NCI-H748 treated with DMSO at 0.1 percent for 48 hours (cell line): ENCODE measurements at regions not wholly inside any gene's neighbourhood (a gene's known extent, or its start where the extent isn't known, plus 50 kb on each side); places are given as distances from the start of the nearest gene placed in this dataset.
"Not testable (repeated sequence)": the region's sequence is repeated elsewhere in the genome, so short reads cannot be mapped to it uniquely, and the experiment has no call there.

Experiments used
- DNase-seq: peaks from one replicate; lab custom pipeline; 2025; lab: John Stamatoyannopoulos, UW

DNA sequence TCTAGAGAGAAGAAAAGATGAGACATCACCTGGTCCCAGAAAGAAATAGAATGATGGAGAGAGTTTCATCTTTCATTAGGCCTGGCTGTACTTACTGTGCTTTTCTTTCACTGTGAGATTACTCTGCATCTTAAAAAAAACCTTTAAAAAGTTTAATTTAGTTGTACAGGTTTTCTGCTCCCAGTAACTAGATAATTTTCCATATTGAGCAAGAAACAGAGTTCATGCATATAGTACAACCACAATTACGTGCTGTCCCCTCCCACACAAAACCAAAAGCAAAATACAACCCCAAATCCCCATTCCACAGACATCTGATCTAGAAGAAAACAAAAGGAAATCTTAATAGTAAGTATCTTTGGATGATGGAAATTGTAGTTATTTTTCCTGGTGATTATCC lies 371.2 kb downstream of the SH2D1A start:
- no peak for DNase-seq

DNA sequence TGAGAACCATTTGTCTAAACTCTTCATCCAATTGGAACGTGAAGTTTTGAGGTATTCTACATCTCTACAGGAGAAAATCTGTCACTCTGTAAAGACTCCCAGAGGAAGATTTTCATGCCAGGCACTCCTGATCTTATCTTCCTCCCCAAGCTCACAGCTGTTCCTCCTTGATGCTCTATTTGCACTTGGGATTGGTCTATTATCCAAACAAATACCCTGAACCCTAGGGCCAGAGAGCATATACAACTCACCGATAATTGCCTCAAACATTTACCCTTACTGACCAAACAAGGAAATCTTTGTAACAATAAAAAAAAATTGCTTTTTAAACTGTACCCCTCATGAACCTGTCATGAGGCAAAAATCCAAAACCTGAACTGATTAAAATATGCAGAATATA lies 372.7 kb downstream of the SH2D1A start:
- DNase-seq = peak; percentile 83

DNA sequence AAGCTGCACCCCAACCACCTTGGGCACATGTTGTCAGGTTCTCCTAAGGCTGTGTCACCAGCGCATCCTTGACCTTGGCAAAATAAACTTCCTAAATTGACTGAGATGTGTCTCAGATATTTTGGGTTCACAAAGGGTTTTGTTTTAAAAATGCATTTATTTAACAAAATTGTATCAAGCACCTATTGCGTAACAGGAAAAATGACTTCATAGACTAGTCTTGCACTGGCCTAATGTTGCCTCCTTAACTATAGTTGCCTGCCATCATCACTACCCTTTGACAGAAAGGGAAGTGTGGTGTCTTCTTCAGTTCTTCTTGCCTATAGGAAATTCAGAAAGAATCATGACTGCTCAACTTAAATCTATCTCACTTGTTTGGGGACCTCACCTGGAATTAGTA lies 374.2 kb downstream of the SH2D1A start:
- DNase-seq = no peak

DNA sequence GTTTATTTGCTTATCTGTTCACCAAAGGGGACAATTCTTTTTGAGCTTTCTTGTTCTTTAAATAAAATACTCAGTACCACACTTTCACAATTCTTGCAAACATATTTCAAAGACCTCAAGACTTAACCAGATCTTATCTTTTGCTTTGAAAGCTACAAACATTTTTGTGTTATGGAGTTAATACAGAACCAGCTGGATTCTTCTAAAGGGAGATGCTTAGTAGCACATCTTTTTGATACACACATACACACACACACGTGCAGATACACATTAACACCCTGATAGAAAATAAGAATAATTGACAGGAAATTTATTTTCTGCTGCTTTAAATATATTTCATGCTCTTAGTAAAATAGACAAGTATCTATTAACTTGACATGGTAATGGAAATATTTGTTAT lies 379.1 kb downstream of the SH2D1A start:
- DNase-seq = no peak

DNA sequence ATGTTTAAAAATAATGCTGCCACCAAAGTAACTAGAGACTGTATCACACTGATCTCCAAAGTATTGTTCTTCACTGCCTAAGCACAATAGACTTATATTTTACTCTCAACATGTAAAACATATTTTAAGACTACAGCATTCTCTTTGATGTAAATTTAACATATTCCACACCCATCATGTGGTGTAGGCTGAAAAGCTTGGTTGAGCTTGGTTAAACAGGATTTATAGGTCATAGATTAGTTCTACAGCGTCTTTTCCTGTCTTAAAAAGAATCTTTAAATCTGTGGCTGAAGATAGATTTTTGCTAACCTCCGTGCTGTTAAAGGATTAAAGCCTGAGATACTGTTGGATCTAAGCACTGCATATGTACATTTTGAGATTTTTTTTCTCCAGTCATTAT lies 379.9 kb downstream of the SH2D1A start:
- no peak for DNase-seq

DNA sequence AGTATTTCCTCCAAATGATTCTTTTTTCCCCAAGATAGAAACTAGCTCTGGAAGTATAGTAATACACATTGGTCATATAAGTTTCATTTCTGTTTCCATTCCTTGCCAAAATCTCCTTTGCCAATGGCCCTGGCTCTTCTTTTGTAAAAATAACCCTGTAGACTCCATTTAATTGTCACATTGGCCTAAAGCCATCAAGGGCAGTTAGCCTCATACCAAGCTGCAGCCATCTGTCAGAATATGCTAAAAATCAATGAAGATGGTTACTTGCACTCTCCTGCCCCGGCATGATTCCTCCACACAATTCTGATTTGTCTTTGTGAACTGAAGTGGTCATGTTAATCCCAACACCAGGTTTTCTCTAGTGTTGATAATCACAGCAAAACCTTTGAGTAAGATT lies 380.5 kb downstream of the SH2D1A start:
- DNase-seq = no peak

DNA sequence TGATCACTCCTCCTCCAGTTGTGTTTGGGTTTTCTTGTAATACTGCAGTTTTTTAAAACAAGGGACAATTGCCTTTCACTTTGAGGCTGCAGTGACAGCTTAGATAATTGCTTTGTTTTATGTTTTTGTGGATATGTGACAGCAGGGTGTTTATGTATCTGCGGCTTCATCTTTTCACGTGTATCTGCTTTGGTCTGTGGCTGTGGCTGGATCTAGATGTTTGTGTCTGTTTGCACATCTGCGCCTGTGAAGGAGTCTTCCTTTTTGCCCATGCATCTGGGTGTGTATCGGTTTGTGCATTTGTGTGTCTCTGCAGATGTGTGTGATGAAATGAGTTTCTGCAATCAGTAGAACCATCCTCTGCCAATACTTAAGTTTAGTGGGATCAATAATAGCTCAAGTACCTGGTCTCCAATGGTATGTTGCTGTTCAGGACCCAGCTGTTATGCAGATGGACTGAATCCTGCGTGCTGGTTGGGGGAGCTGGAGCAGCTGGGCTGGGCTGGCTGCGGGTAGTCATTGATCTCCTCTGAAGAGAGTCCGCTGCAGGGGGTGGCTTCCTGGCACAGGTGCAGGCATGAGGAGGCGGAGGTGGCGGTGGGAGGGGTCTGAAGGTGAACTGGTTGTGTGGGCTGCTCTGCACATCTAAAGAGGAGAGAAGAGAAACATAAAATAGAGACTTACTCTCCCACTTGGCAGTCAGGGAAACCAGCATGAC lies 390.3 kb downstream of the SH2D1A start:
- peak; percentile 70 for DNase-seq

DNA sequence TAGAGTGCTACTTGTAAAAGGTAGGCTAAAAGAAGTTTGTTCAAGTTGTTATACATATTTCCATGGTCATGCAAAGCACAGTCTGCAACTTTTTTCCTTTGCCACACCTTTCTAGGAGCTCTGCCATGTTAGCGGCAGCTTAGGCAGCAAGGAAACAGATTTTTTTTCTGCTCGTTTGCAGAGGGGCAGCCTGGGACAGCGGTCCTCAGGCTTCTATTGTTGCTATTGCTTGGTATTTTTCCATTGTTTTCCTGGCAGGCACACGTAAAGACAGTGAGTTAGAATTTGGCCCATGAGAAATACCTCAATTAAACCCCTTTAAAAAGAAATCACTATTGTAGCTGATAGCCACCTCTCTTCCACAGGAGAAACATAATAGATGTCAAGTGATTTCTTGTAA lies 391.4 kb downstream of the SH2D1A start:
- no peak for DNase-seq

DNA sequence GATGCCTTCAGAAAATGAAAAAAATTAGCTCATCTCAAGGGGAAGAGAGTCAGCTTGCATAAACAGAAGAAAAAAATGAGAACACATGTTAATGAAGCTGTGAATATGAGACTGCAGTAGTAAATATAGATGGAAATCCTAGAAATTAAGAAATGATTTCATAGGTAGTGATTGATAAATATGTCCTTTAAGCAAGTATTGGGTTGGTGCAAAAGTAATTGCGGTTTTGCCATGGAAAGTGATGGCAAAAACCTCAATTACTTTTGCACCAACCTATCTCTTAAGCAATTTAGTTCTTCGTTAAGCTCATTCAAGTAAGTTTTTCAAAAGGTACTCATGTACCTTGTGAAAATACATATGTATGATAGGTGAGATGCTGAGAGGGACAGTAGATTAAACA lies 400.9 kb downstream of the SH2D1A start:
- DNase-seq = no peak

DNA sequence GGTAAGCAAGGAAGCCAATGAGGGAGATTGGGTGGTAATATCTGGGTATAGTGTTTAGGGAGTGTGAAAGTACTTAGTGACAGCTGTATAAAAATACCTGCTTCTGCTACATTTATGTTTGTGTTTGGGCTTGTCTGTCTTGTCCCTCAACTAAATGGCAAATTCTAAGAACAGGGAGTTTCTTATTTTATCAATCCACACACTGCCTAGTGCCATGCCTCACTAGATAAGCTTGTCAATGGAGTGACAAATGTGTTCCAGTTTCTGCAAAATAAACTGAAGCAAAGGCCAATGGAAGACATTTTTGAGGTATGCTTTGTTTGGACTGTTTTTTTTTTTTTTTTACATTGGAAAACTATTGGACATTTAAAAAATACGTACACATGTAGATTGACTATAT lies 418.0 kb downstream of the SH2D1A start:
- no peak for DNase-seq

DNA sequence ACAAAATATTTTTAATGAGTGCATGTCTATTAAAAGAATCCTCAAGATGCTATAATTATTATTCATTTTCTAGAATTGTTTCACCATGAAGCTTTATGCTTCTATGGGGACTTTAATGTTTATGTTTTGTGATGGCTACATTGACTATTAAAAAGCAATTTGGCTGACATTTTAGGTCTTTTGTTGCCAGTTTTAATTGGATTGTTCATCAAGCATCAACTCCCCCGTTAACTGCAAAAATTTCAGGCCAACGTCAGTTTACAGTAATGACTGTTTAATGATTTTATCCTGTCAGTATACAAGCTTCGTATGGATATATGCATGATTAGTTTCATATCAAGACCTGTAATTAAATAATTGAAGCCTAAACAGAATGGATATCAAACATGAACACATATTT lies 422.8 kb downstream of the SH2D1A start:
- DNase-seq = no peak

DNA sequence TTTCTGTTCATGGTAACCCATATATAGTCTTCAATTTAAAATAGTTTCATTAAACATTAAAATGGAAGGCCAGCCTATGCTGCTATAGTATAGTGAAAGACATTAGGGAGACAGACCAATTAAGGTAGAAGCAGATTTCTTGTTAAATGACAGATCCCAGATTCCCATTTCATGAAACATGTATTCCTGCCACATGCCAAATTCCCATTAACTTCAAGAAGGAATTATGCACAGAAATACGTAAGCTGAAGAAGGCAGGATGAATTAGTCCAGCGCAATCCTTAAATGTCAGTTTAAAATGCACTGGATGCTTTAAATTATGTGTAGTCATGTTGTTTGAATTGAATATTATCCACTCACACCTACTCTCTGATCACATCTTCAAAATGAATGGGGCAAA lies 424.9 kb downstream of the SH2D1A start:
- DNase-seq = no peak

DNA sequence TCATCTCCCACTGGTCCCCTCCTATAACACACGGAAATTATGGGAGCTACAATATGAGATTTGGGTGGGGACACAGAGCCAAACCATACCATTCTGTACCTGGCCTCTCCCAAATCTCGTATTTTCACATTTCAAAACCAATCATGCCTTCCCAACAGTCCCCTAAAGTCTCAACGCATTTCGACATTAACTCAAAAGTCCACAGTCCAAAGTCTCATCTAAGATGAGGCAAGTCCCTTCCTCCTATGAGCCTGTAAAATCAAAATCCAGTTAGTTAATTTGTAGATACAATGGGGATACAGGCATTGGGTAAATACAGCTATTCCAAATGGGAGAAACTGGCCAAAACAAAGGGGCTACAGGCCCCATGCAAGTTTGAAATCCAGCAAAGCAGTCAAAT lies 441.9 kb downstream of the SH2D1A start:
- DNase-seq = not testable (repeated sequence)

DNA sequence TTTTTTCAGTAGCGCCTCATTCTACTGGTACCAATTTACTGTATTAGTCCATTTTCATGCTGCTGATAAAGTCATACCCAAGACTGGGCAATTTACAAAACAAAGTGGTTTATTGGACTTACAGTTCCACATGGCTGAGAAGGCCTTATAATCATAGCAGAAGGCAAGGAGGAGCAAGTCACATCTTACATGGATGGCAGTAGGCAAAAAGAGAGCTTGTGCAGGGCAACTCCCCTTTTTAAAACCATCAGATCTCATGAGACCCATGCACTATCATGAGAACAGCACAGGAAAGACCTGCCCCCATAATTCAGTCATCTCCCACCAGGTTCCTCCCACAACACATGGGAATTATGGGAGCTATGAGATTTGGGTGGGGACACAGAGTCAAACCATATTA lies 443.5 kb downstream of the SH2D1A start:
- not testable (repeated sequence) for DNase-seq

DNA sequence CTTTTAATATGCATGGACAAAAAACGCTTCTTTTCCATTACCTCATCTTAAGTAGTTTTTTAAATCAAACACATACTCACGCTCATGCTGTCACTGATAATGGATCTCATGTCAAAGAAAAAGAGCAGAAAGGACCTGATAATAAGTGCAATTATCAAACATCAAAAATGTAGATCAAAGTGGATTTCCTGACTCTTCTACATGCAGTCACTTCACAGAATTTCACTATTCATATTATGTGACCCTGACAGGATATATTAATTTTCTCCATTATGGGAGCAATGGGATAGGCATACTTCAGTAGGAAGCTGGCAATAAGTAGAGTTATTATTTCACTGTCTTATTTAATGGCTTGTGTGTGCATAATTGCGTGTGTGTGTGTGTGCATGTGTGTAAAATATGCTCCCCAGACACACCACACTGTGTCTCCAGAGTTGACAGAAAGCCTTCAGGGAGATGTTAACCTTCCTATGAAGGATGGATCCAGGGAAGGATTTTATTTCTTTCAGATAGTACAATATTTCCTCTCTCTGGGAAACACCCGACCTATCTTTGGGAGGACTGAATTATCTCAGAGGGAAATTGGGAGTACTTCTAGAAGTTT lies 445.2 kb downstream of the SH2D1A start:
- no peak for DNase-seq

DNA sequence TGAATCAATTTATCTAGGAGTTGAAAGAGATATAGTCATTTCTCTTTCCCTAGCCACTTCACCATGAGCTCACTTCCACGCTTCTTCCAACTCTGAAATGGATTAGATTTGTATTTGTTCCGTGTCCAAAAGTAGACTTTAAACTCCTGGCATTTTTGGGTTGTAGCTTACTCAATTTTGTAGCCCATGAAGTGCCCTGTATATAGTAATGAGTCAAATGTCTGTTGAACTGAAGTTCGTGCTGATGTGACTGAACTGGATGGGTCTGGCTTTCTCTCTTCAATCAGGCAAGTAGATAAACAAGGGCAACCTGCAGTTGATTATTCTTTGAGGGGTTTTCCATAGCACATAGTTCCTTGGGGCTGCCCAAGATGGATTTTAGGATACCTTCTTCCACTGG lies 450.6 kb downstream of the SH2D1A start:
- no peak for DNase-seq

DNA sequence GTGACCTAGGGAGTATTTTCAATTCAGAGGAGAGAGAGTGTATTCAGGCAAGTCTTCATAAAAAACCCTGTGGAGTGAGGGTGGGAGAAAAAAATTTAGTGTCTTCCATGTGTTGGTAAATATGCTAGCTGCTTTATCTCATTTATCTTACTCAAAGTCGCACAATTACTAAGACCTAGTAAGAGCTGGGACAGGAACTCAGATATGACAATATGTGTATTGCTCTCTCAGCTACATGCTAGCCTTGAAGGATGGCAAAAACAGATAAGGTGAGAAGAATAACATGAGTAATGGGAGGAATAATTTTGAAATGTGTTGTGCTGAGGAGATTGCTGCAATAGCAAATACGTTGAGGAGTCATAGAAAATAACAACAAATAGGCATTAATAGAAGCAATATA lies 458.6 kb downstream of the SH2D1A start:
- no peak for DNase-seq

DNA sequence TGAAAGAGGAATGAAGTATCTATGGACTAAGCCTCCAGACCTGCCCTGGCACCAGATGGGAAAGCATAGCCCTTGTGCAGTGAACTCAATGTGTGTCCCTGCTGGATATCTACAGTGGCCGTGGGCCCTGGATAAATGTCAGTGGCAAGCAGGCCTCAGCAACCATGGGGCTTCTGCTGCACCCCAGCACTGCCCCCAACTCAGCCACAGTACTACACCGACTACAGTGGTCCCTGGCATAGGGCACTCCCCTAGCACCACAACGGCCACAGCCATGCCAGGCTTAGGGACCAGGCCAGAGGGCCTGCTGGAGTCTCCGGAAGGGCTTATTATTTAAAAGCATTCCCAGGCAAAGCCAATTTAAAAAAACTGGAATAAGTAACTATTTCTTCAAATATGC lies 459.1 kb downstream of the SH2D1A start:
- DNase-seq = no peak

DNA sequence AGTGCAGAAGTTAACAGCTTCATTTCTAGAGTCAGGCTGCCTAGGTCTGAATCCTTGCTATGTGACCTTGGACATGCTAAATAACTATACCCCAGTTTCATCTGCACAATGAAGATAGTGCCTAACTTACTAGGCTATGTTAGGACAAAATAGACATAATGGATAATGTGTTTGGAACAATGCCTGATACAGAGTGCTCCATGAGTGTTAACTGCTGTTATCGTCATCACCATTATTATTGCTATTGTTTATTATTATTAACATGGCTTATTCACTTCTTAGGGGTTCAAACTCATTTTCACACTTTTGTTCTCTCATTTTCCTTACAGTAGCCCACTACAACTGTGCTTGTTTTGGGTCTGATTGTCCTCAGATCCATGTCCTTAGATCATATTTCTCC lies 467.7 kb downstream of the SH2D1A start:
- DNase-seq = no peak

DNA sequence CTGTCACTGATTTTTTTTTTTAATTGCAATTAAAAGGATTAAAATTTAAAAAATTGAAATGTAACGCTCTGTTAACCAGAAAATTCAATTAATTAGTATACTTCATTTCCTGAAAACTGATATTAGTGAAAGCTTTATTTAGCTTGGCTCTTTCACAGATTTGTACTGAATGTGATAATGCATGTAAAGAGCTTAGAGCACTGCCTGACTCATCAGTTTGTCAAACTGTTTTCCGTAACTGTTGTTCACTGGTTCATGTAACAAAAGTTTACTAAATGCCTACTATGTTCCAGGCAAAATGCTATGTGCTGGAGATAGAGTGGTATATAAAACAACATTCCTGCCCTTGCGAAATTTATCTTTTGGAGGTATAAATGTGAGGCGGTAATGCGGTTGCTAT lies 471.7 kb downstream of the SH2D1A start:
- no peak for DNase-seq

DNA sequence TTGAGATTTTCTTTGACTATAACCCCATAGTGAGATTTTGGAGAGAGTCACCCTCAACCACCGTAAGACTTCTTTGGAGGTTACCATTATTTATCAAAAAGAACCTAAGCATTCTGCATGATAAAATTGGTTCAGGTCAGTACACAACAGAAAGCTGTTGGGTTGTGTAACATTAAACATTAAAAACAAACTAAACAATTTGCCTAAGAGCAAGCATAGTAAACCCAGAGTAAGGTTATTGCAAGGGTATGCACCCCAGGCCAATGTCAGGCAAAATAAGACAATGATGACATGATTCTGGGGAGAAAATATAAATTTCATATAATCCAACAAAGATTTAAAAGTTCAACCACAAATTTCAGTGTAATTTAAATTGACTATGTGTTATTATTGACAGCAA lies 472.4 kb downstream of the SH2D1A start:
- no peak for DNase-seq

DNA sequence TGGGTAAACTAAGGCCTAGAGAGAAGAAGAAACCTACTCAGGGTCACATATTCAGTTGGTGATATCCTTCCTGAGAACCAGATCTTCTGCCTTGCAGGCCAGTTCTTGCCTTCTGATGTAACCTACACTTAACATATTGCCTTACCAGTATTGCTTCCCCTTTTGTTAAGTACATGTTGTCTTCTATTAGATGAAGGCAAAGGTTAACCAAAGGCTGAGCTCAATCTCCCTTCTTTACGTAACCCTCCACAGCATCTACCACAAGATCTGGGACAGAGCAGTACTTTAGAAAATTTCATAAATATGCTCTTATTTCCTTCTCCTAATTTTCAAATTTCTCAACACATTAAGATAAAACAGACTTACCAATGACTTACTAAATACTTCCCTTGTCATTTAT lies 474.4 kb downstream of the SH2D1A start:
- DNase-seq = no peak

DNA sequence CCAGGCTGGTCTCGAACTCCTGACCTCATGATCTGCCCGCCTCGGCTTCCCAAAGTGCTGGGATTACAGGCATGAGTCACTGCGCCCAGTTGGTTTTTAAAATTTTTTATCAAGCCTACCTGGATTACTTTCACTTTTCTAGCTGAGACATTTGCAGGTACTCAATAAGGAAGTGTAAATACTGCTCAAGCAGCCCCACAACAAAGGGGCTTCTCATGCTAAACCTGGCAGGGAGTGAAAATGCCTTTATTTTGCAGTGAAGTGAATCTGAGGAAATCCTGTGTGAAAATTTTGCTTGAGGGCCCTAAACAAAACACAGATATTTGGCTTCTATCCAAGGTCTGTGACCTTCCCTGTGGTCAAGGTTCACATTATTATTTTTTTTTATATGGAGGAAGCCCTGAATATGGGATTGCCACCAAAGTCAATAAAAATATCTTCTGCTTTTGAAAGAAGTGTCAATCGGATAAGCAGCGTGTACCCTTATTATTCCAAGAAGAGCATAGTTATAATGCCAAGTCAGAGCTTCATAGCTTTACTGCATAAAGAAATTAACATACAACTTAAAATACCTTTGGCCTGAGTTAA lies 481.0 kb downstream of the SH2D1A start:
- no peak for DNase-seq

DNA sequence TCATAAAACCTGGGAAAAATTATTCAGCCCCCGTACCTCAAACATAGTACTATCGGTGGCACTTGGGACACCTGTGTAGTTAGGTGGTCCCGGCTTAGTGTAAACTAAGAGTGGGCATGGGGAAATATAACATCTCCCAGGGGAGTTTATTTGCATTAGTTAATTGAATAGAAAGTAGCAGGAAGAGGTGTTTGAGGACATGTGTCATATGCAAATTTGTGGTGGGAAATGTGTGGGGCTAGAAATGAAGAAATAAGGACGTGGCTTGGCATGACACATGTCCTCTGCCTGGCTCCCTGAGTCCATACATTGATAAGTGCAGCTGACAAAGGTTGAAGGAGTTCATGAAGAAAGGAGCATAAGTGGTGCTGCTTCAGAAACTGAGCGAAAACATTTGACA lies 483.6 kb downstream of the SH2D1A start:
- no peak for DNase-seq
